C1 segment of cervical spinal cord (tissue), 14 donors: ENCODE measurements at regions not wholly inside any gene's neighbourhood (a gene's known extent, or its start where the extent isn't known, plus 50 kb on each side); places are given as distances from the start of the nearest gene placed in this dataset.

Source experiments
- DNase-seq, 14 donors: peaks; one replicate each; lab custom pipeline; 2025; lab: John Stamatoyannopoulos, UW

DNA sequence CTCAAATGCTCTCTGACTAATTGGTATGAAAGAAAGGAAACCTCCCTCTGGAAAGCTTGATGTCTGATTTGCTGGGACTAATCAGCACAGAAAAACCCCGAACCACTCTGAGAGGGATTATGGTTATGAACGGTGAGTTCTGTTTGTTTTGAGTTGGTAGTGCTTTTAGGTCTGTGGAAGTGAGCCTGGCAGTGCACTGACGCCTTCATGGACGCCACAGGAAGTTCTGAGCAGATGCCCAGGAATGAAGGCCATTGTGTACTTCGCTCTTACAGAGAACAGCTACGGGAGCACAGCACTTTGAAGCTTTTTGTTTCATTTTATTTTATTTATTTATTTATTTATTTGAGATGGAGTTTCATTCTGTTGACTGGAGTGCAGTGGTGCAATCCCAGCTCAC lies 754.1 kb downstream of the QKI start:
- DNase-seq = no peak

DNA sequence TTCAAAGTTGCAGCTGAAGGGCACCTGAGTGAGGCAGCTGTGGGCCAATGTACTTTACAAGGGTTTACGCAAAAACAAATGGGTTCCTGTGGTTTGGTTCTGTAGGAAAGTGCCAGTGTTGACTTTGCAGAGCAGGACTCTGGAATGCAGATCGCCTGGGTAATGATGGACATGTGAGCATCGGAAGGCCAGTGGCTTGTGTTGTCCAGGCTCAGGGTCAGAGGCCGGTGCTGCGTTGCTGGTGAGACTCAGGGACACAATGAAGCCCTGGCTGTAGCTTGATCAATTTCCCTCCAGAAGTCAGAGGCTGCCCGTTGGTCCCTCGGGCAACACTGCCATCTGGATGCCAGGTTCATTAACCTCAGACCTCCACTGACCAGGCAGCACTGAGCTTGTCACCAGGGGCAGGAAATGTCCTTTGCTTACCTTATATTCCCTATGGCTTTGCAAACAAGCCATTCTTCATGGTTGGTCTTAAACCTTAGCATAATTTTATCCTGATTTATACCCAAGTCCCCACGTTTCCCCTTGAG lies 753.4 kb downstream of the QKI start:
- peak in 3 of 14 donors; percentile 9 to 22 (median 18) for DNase-seq

DNA sequence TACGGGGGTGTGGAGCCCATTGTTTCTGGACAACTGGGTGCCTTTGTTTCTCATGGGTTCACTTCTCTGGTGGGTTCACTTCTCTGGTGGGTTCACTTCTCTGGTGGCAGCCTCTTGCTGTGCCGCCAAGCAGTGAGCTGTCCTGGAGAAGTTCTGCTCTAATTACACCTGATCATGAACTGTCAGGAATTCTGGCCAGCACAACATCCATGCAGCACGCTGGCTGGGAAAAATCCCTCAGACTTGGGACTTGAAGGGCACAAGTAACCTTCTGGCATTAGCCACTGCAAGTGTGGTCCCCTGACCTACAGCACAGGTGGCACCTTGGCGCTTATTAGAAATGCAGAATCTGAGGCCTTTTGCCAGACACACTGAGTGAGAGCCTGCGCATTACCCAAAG lies 752.5 kb downstream of the QKI start:
- DNase-seq = no peak

- DNase-seq = no peak
These were observed 752.0 kb downstream of the QKI start for GRCh38 chr6:164166515-164166914.

DNA sequence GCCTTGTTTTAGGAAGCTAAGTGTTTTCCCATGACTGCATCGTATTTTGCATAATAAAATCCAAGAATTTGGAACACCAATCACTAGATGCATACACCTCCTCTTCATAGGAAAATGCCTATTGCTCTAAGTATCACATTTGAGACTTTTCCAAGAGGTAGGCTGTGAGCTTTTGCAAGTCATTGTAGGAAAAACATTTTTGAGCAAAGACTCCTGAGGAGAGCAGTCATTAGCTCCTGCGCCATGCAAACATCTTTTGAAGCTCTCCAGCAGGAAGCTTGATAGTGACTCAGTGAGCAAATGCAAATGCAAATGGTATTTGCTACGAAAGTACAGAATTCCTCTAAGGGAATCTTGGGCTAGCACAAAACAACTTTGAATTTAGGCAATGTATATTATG lies 750.4 kb downstream of the QKI start:
- no peak for DNase-seq

GRCh38 chr6:164163239-164163638 lies 748.7 kb downstream of the QKI start:
- no peak for DNase-seq

- DNase-seq = no peak
These were observed 744.5 kb downstream of the QKI start for GRCh38 chr6:164159061-164159460.

DNA sequence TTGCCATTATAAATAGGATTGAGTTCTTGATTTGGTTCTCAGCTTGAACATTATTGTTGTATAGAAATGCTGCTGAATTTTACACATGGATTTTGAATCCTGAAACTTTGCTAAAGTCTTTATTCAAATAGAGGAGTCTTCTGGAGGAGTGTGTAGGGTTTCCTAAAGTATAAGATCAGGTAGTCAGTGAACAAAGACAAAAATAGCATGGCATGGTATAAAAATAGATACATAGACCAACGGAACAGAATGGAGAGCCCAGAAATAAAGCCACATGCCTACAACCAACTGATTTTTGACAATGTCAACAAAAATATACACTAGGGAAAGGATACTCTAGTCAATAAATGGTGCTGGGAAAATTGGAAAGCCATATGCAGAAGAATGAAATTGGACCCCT lies 740.1 kb downstream of the QKI start:
- no peak for DNase-seq

GRCh38 chr6:164152611-164153010 lies 738.1 kb downstream of the QKI start:
- DNase-seq = no peak

DNA sequence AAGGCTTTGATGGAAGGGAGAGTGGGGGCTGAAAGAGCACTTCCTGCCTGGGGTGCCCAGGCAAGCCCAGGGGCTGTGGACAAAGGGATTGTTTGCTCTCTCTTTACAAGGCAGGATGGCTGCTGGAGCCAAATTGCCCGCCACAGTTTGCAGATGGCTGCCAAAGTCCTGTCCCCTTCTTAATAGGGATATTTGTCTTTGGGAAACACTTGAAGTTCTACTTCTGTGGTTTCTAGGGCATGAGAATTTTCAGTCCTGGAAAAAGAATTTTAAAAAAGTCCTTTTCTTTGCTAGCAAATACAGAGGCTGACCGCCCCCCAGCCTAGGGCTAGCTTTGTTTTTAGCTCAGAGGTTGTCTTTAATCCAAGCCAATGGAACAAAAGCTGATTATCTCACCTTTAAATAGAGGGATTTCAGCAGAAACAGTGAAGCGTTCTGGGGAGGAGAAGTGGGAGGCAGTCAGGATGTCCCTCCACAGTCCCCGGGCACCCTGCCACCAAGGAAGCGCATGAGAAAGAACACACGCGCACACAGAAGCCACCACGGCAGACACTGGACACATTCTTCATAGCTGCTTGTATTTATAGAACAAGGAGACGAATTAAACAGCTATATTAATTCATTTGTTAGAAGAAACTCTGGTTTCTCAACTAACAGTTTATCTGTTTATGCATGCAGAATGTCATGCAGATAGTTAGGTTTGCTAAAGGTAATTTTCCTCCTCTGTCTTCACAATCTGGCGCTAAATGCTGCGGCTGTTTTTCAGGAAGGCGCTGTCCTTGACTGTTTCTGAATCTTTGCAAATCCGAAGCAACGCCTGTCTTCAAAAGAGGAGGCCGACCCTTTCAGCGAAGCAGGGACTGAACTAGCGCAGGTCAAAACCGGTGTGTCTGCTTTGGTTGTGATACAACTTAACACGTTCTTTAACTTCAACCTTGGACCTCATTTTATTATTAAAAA lies 736.9 kb downstream of the QKI start:
- peak in 13 of 14 donors; percentile 16 to 85 (median 63) for DNase-seq

DNA sequence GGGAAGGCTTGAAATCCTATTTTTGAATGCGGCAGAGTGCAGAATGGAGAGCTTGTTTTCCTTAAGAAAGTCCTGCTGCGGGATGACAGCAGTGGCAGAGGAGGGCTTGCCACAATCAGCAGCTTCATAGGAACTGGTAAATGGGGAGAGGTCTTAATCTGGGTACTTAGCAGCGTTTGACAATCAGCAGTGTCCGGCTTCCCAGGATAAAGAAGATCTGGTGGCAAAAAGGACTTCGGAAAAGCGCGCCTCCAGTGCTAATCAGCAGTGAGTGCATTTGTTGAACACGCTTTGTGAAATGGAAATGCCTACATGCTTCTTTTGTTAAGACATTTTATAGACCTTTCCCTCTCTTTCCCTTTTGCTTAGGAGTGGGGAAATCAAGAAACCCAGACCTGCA lies 735.7 kb downstream of the QKI start:
- DNase-seq = peak in 2 of 14 donors; percentile 15 to 16

DNA sequence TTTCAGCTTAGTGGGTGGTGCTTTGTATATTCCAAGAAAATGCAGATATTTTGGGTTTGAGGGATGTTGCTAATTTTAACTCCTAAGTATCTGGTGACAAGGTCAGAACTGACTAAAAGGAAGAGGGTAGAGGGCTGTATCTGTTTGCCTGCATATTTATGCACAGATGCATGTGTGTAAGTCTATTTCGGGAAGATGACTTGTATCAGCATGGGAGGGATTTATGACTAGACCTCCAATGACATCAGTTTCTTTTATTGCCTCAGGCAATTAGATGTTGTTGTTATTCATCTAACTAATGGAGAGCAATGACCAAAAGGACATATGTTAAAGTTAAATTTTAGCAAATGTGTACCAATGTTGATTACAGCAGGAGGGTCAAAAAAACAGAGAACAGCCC lies 734.3 kb downstream of the QKI start:
- no peak for DNase-seq

DNA sequence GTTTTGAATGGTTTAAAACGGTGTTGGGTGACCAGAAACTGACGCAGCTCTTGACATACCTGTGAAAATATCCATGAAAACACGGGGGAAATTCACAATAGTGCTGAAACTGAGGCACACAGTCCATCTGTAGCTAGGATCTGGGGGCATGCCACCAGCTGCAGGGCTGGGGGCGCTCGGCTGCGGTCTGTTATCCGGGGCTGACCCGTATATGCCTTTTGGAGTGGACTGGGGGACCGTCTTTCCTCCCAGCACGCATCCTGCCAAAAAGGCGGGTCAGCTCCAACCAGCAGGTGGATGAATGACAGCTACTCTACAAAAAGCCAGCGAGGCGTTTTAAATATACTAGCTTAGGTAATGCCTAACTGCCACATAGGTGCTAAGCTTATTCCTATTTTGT lies 729.8 kb downstream of the QKI start:
- DNase-seq = no peak

DNA sequence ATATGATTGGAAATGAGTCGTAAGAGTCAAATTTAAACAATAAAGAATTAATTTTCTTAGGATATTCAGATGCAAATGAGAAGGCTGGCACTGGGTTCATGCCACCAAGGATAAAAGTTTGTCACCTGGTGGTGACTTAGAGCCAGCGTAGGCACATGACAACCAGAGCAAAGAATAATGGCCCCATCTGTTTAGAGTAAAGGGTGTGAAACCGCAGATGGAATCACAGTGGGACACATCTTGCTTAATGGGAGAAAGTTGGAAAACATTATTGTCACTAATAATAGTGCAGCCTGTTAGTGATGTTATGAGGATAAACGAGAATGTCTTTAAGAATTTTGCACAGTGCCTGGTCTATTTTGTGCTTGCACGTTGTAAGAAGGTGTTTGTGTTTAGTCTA lies 727.8 kb downstream of the QKI start:
- peak in 1 of 14 donors; percentile 18 for DNase-seq

GRCh38 chr6:164135511-164136132 lies 721.1 kb downstream of the QKI start:
- no peak for DNase-seq

DNA sequence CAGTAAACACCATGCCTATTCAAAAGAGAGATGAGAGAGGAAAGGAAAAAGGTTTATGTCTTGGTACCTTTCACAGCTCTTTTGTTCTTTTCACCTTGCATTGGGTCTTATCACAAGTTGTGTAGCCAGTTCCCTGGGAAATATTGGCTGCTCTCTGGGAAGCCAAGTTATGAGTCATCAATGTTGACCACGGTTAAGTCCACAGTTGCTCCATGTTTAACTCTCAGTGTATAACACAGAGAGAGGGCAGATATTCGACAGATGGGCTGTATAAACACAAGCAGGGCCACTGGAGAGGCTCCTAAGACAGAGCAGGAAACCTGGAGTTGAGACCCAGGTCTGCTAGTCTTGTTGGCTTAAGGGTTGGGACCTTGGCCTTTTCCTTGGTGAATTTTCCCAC lies 718.6 kb downstream of the QKI start:
- no peak for DNase-seq

GRCh38 chr6:164130585-164130984 lies 716.1 kb downstream of the QKI start:
- DNase-seq = no peak

DNA sequence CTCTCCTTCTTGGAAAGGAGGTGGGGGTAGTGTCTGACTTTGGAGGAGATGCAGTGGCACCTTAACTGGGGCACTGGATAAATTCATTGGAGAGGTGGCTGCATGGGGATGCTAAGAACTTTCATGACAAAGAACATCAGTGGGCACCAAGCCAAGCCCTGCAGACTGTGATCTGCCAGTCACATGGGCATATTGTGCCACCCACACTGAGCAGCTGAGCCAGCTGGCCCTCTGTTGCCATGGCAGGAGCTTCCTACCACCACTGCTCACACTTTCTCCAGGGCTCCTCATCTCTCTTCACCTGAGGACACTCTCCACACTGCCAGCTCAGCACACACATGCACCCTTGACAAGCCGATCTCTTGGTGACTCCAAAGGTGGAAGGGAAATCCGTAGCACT lies 715.6 kb downstream of the QKI start:
- DNase-seq = peak in 3 of 14 donors; percentile 11 to 20 (median 13)

DNA sequence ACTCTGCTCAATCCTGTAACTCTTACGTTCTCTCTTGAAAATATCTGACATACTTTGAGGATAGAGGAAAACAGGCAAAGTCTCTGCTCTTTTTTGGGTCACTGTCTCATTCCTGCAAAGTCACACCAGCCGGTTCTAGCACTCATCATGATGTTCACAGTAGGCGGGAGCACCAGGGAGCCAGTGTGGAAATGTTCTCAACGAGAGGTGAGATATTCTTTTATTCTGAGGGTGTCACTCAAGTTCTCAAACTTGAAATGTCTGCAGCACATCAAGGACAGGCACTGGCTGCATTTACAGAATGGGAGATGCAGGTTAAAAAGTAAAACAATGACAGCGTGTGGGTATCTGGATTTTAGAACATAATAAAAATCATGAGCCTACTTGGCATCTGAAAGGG lies 714.7 kb downstream of the QKI start:
- DNase-seq = no peak

- no peak for DNase-seq
These were observed 713.6 kb downstream of the QKI start for GRCh38 chr6:164128101-164128500.

DNA sequence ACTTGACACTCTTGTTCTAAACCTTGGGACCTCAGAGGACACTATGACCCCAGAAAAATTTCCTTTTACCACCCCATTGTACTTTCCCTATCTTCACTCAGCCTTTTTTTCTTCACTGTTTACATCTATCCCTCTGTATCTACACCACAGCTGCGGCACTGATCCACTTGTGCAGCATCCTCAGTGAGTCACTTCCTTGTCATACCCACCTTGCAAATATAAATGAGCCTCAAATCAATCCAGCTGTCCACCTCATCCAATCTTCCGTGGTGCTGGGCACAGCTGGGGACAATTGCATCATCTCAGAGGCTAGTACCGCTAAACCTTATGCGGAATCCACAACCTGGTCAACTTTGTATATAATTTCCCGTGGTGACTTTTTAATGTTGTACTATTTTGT lies 710.5 kb downstream of the QKI start:
- no peak for DNase-seq

DNA sequence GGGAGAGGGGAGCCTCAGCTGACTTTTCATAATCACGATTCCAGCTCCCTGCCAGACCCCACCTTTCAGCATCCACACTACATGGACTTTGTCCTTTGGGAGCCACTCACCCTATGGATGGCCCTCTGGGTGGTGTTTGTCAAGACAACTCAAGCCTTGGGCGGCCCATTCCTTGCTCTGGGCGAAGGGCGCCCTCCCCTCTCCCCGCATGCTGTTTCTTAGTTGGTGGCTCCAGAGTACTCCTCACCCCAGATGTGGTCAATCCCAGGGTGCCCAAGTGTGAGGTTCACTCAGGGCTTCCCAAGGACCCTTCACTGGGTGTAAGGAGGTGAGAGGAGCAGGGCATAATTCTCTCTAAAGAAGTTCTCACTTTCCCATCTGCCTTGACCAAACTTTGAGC lies 710.0 kb downstream of the QKI start:
- no peak for DNase-seq

DNA sequence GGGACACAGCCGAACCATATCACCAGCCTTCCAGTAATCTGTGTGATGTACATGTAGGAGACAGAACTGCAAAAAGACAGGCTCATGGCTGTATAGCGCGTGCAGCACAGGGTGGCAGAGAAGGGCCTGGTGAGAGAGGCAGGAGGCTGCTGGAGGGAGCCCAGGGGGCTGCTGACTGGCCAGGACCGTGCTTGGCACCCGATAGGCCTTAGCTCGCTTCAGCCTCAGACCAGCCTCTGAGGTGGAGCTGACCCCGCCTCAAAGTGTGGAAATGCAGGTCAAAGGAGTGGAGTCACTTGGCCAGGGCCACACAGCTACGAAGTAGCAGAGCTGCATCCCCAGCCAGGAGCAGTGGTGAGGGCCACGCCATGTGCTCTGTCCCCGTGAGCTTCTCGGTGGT lies 707.6 kb downstream of the QKI start:
- DNase-seq = no peak
